ENCODE measurements at regions not wholly inside any gene's neighbourhood (a gene's known extent, or its start where the extent isn't known, plus 50 kb on each side); places are given as distances from the start of the nearest gene placed in this dataset.

GRCh38 chr6:48311301-48311700 is 200.3 kb upstream of the PTCHD4 start:
- no peaks in the 10 kb centered on the region for H3K36me3 ChIP-seq (ENCODE audit: control insufficient read depth in 2 of 2, insufficient read depth in 2 of 2, low read length in 2 of 2)
- H3K4me3 ChIP-seq (ENCODE audit: low read length in 2 of 2): no peak overlapping the region

GRCh38 chr6:48307573-48307972 is 196.6 kb upstream of the PTCHD4 start:
- H3K4me1 ChIP-seq (ENCODE audit: control insufficient read depth, insufficient read depth, low read length): no peaks in the 10 kb centered on the region
- no peak overlapping the region for H3K27ac ChIP-seq (ENCODE audit: low read length)
- H3K4me3 ChIP-seq (ENCODE audit: low read length in 2 of 2): no peak overlapping the region
- peaks cover 0 to 4% of the 10 kb centered on the region in 2 donors for H3K9me3 ChIP-seq (ENCODE audit: control insufficient read depth in 2 of 2, low read length in 2 of 2)
- H3K27me3 ChIP-seq (ENCODE audit: control insufficient read depth in 1 of 2, insufficient read depth in 2 of 2, low read length in 2 of 2): no peaks in the 10 kb centered on the region
- H3K9ac ChIP-seq (ENCODE audit: low read length in 2 of 2): no peak overlapping the region
- H3K36me3 ChIP-seq (ENCODE audit: control insufficient read depth in 2 of 2, insufficient read depth in 2 of 2, low read length in 2 of 2): no peaks in the 10 kb centered on the region

More at GRCh38 chr6:48311301-48311700, 200.3 kb upstream of the PTCHD4 start:
- H3K27ac ChIP-seq (ENCODE audit: low read length): no peak overlapping the region
- no peaks in the 10 kb centered on the region for H3K9me3 ChIP-seq (ENCODE audit: control insufficient read depth in 2 of 2, low read length in 2 of 2)
- H3K4me1 ChIP-seq (ENCODE audit: control insufficient read depth, insufficient read depth, low read length): no peaks in the 10 kb centered on the region
- no peak overlapping the region for H3K9ac ChIP-seq (ENCODE audit: low read length in 2 of 2)
- no peaks in the 10 kb centered on the region for H3K27me3 ChIP-seq (ENCODE audit: control insufficient read depth in 1 of 2, insufficient read depth in 2 of 2, low read length in 2 of 2)

GRCh38 chr6:48290595-48290994 is 179.6 kb upstream of the PTCHD4 start:
- Histone ChIP-seq H3K27ac (ENCODE audit: low read length) (no peak overlapping the region), H3K9ac (ENCODE audit: low read length in 2 of 2) (no peak overlapping the region), H3K27me3 (ENCODE audit: control insufficient read depth in 1 of 2, insufficient read depth in 2 of 2, low read length in 2 of 2) (no peaks in the 10 kb centered on the region), H3K4me1 (ENCODE audit: control insufficient read depth, insufficient read depth, low read length) (no peaks in the 10 kb centered on the region), H3K4me3 (ENCODE audit: low read length in 2 of 2) (no peak overlapping the region), H3K36me3 (ENCODE audit: control insufficient read depth in 2 of 2, insufficient read depth in 2 of 2, low read length in 2 of 2) (no peaks in the 10 kb centered on the region), H3K9me3 (ENCODE audit: control insufficient read depth in 2 of 2, low read length in 2 of 2) (peaks cover 0 to 7% of the 10 kb centered on the region in 2 donors)

GRCh38 chr6:48289841-48290240 is 178.8 kb upstream of the PTCHD4 start:
- H3K9me3 ChIP-seq (ENCODE audit: control insufficient read depth in 2 of 2, low read length in 2 of 2): peaks cover 0 to 7% of the 10 kb centered on the region in 2 donors
- no peaks in the 10 kb centered on the region for H3K36me3 ChIP-seq (ENCODE audit: control insufficient read depth in 2 of 2, insufficient read depth in 2 of 2, low read length in 2 of 2)
- no peak overlapping the region for H3K27ac ChIP-seq (ENCODE audit: low read length)
- no peak overlapping the region for H3K9ac ChIP-seq (ENCODE audit: low read length in 2 of 2)
- no peaks in the 10 kb centered on the region for H3K4me1 ChIP-seq (ENCODE audit: control insufficient read depth, insufficient read depth, low read length)
- no peaks in the 10 kb centered on the region for H3K27me3 ChIP-seq (ENCODE audit: control insufficient read depth in 1 of 2, insufficient read depth in 2 of 2, low read length in 2 of 2)
- no peak overlapping the region for H3K4me3 ChIP-seq (ENCODE audit: low read length in 2 of 2)

GRCh38 chr6:48281217-48281616 is 170.2 kb upstream of the PTCHD4 start:
- no peaks in the 10 kb centered on the region for H3K27me3 ChIP-seq (ENCODE audit: control insufficient read depth in 1 of 2, insufficient read depth in 2 of 2, low read length in 2 of 2)
- H3K9ac ChIP-seq (ENCODE audit: low read length in 2 of 2): no peak overlapping the region
- H3K36me3 ChIP-seq (ENCODE audit: control insufficient read depth in 2 of 2, insufficient read depth in 2 of 2, low read length in 2 of 2): no peaks in the 10 kb centered on the region
- H3K27ac ChIP-seq (ENCODE audit: low read length): no peak overlapping the region
- no peak overlapping the region for H3K4me3 ChIP-seq (ENCODE audit: low read length in 2 of 2)
- H3K9me3 ChIP-seq (ENCODE audit: control insufficient read depth in 2 of 2, low read length in 2 of 2): no peaks in the 10 kb centered on the region
- no peaks in the 10 kb centered on the region for H3K4me1 ChIP-seq (ENCODE audit: control insufficient read depth, insufficient read depth, low read length)

- H3K27ac ChIP-seq (ENCODE audit: low read length): no peak overlapping the region
- no peaks in the 10 kb centered on the region for H3K9me3 ChIP-seq (ENCODE audit: control insufficient read depth in 2 of 2, low read length in 2 of 2)
- H3K4me3 ChIP-seq (ENCODE audit: low read length in 2 of 2): no peak overlapping the region
- H3K36me3 ChIP-seq (ENCODE audit: control insufficient read depth in 2 of 2, insufficient read depth in 2 of 2, low read length in 2 of 2): no peaks in the 10 kb centered on the region
- no peaks in the 10 kb centered on the region for H3K4me1 ChIP-seq (ENCODE audit: control insufficient read depth, insufficient read depth, low read length)
- H3K27me3 ChIP-seq (ENCODE audit: control insufficient read depth in 1 of 2, insufficient read depth in 2 of 2, low read length in 2 of 2): no peaks in the 10 kb centered on the region
- H3K9ac ChIP-seq (ENCODE audit: low read length in 2 of 2): no peak overlapping the region
Observed at GRCh38 chr6:48280035-48280620, 169.1 kb upstream of the PTCHD4 start.

GRCh38 chr6:48278261-48278660 is 167.3 kb upstream of the PTCHD4 start:
- H3K27me3 ChIP-seq (ENCODE audit: control insufficient read depth in 1 of 2, insufficient read depth in 2 of 2, low read length in 2 of 2): no peaks in the 10 kb centered on the region
- H3K4me1 ChIP-seq (ENCODE audit: control insufficient read depth, insufficient read depth, low read length): no peaks in the 10 kb centered on the region
- H3K4me3 ChIP-seq (ENCODE audit: low read length in 2 of 2): no peak overlapping the region
- H3K36me3 ChIP-seq (ENCODE audit: control insufficient read depth in 2 of 2, insufficient read depth in 2 of 2, low read length in 2 of 2): no peaks in the 10 kb centered on the region
- H3K27ac ChIP-seq (ENCODE audit: low read length): no peak overlapping the region
- no peaks in the 10 kb centered on the region for H3K9me3 ChIP-seq (ENCODE audit: control insufficient read depth in 2 of 2, low read length in 2 of 2)
- no peak overlapping the region for H3K9ac ChIP-seq (ENCODE audit: low read length in 2 of 2)

- Histone ChIP-seq H3K9me3 (ENCODE audit: control insufficient read depth in 2 of 2, low read length in 2 of 2) (peaks cover 0 to 6% of the 10 kb centered on the region in 2 donors), H3K36me3 (ENCODE audit: control insufficient read depth in 2 of 2, insufficient read depth in 2 of 2, low read length in 2 of 2) (no peaks in the 10 kb centered on the region), H3K9ac (ENCODE audit: low read length in 2 of 2) (no peak overlapping the region), H3K4me1 (ENCODE audit: control insufficient read depth, insufficient read depth, low read length) (no peaks in the 10 kb centered on the region), H3K4me3 (ENCODE audit: low read length in 2 of 2) (no peak overlapping the region), H3K27ac (ENCODE audit: low read length) (no peak overlapping the region), H3K27me3 (ENCODE audit: control insufficient read depth in 1 of 2, insufficient read depth in 2 of 2, low read length in 2 of 2) (no peaks in the 10 kb centered on the region)
Observed at GRCh38 chr6:48272518-48272917, 161.5 kb upstream of the PTCHD4 start.

- Histone ChIP-seq H3K36me3 (ENCODE audit: control insufficient read depth in 2 of 2, insufficient read depth in 2 of 2, low read length in 2 of 2) (no peaks in the 10 kb centered on the region), H3K4me3 (ENCODE audit: low read length in 2 of 2) (no peak overlapping the region), H3K9me3 (ENCODE audit: control insufficient read depth in 2 of 2, low read length in 2 of 2) (no peaks in the 10 kb centered on the region), H3K9ac (ENCODE audit: low read length in 2 of 2) (no peak overlapping the region), H3K27ac (ENCODE audit: low read length) (no peak overlapping the region), H3K27me3 (ENCODE audit: control insufficient read depth in 1 of 2, insufficient read depth in 2 of 2, low read length in 2 of 2) (no peaks in the 10 kb centered on the region), H3K4me1 (ENCODE audit: control insufficient read depth, insufficient read depth, low read length) (no peaks in the 10 kb centered on the region)
Observed at GRCh38 chr6:48255094-48255493, 144.1 kb upstream of the PTCHD4 start.

- Histone ChIP-seq H3K4me3 (ENCODE audit: low read length in 2 of 2) (no peak overlapping the region), H3K36me3 (ENCODE audit: control insufficient read depth in 2 of 2, insufficient read depth in 2 of 2, low read length in 2 of 2) (no peaks in the 10 kb centered on the region), H3K27me3 (ENCODE audit: control insufficient read depth in 1 of 2, insufficient read depth in 2 of 2, low read length in 2 of 2) (no peaks in the 10 kb centered on the region), H3K9ac (ENCODE audit: low read length in 2 of 2) (no peak overlapping the region), H3K4me1 (ENCODE audit: control insufficient read depth, insufficient read depth, low read length) (no peaks in the 10 kb centered on the region), H3K9me3 (ENCODE audit: control insufficient read depth in 2 of 2, low read length in 2 of 2) (no peaks in the 10 kb centered on the region), H3K27ac (ENCODE audit: low read length) (no peak overlapping the region)
Observed at GRCh38 chr6:48249071-48249470, 138.1 kb upstream of the PTCHD4 start.

GRCh38 chr6:48243071-48243470 is 132.1 kb upstream of the PTCHD4 start:
- no peaks in the 10 kb centered on the region for H3K36me3 ChIP-seq (ENCODE audit: control insufficient read depth in 2 of 2, insufficient read depth in 2 of 2, low read length in 2 of 2)
- H3K9ac ChIP-seq (ENCODE audit: low read length in 2 of 2): no peak overlapping the region
- H3K4me3 ChIP-seq (ENCODE audit: low read length in 2 of 2): no peak overlapping the region
- H3K4me1 ChIP-seq (ENCODE audit: control insufficient read depth, insufficient read depth, low read length): no peaks in the 10 kb centered on the region
- H3K27ac ChIP-seq (ENCODE audit: low read length): no peak overlapping the region
- H3K27me3 ChIP-seq (ENCODE audit: control insufficient read depth in 1 of 2, insufficient read depth in 2 of 2, low read length in 2 of 2): no peaks in the 10 kb centered on the region
- no peaks in the 10 kb centered on the region for H3K9me3 ChIP-seq (ENCODE audit: control insufficient read depth in 2 of 2, low read length in 2 of 2)
